HS-5 (cell line): ENCODE measurements at regions not wholly inside any gene's neighbourhood (a gene's known extent, or its start where the extent isn't known, plus 50 kb on each side); places are given as distances from the start of the nearest gene placed in this dataset.

Experiments
- DNase-seq: peaks from one replicate; pipeline ENCODE4 v3.0.0-alpha.2; 2012; ENCODE audit warnings: low read depth

- DNase-seq, result no peak
These were observed 207.6 kb downstream of the UACA start for GRCh38 chr15:70555713-70556112.

- DNase-seq, result no peak
These were observed 215.4 kb downstream of the UACA start for GRCh38 chr15:70547846-70548487.

- DNase-seq, result no peak
These were observed 217.8 kb downstream of the UACA start for GRCh38 chr15:70545526-70545925.

GRCh38 chr15:70541511-70541910 lies 221.8 kb downstream of the UACA start:
- no peak for DNase-seq

GRCh38 chr15:70539912-70540530 lies 223.3 kb downstream of the UACA start:
- DNase-seq, result no peak

- DNase-seq, result no peak
These were observed 223.9 kb downstream of the UACA start for GRCh38 chr15:70539409-70539808.

- no peak for DNase-seq
These were observed 225.1 kb downstream of the UACA start for GRCh38 chr15:70538278-70538677.

- DNase-seq, result no peak
These were observed 227.4 kb downstream of the UACA start for GRCh38 chr15:70535955-70536338.

- no peak for DNase-seq
These were observed 228.0 kb downstream of the UACA start for GRCh38 chr15:70535071-70535954.

GRCh38 chr15:70533931-70534742 lies 229.2 kb downstream of the UACA start:
- no peak for DNase-seq

GRCh38 chr15:70532531-70533186 lies 230.7 kb downstream of the UACA start:
- no peak for DNase-seq

- DNase-seq, result no peak
These were observed 231.8 kb downstream of the UACA start for GRCh38 chr15:70531576-70531975.

- no peak for DNase-seq
These were observed 232.5 kb downstream of the UACA start for GRCh38 chr15:70530906-70531305.

- no peak for DNase-seq
These were observed 232.9 kb downstream of the UACA start for GRCh38 chr15:70530503-70530902.

- DNase-seq, result no peak
These were observed 233.3 kb downstream of the UACA start for GRCh38 chr15:70530017-70530499.

GRCh38 chr15:70528816-70529215 lies 234.5 kb downstream of the UACA start:
- no peak for DNase-seq

GRCh38 chr15:70528270-70528706 lies 235.1 kb downstream of the UACA start:
- no peak for DNase-seq

- no peak for DNase-seq
These were observed 236.4 kb downstream of the UACA start for GRCh38 chr15:70526974-70527325.

GRCh38 chr15:70526221-70526973 lies 237.0 kb downstream of the UACA start:
- peak; percentile 42 for DNase-seq

GRCh38 chr15:70525551-70525950 lies 237.8 kb downstream of the UACA start:
- no peak for DNase-seq

GRCh38 chr15:70524470-70524869 lies 238.9 kb downstream of the UACA start:
- no peak for DNase-seq
